H9 (cell line): ENCODE measurements at regions not wholly inside any gene's neighbourhood (a gene's known extent, or its start where the extent isn't known, plus 50 kb on each side); places are given as distances from the start of the nearest gene placed in this dataset.

Experiments used
- DNase-seq: peaks from one replicate; pipeline ENCODE4 v3.0.0-alpha.2; 2017
- H2AFZ ChIP-seq: one replicate; pipeline ENCODE4 v1.6.1; 2013; ENCODE audit warnings: mild to moderate bottlenecking, low read length, control low read depth, moderate library complexity
- H2AK5ac ChIP-seq: 2 replicates; pipeline ENCODE4 v1.6.1; 2013; ENCODE audit warnings: low read length, control low read depth, mixed read lengths; ENCODE audit not compliant: insufficient read length
- H2BK120ac ChIP-seq: one replicate; pipeline ENCODE4 v1.6.1; 2013; ENCODE audit warnings: low read depth, mild to moderate bottlenecking, low read length, control low read depth, inconsistent platforms; ENCODE audit not compliant: poor library complexity, severe bottlenecking
- H2BK12ac ChIP-seq: 2 replicates; pipeline ENCODE4 v1.6.1; 2013; ENCODE audit warnings: low read length, control low read depth, mixed read lengths, low read depth; ENCODE audit not compliant: insufficient read length
- H2BK15ac ChIP-seq: 2 replicates; pipeline ENCODE4 v1.6.1; 2013; ENCODE audit warnings: low read depth, low read length, control low read depth
- H2BK20ac ChIP-seq: one replicate; pipeline ENCODE4 v1.6.1; 2013; ENCODE audit warnings: low read depth, mild to moderate bottlenecking, low read length, control low read depth, inconsistent platforms; ENCODE audit not compliant: poor library complexity, severe bottlenecking
- H2BK5ac ChIP-seq: 2 replicates; pipeline ENCODE4 v1.6.1; 2013; ENCODE audit warnings: low read length, control low read depth, mixed read lengths; ENCODE audit not compliant: insufficient read length
- H3K14ac ChIP-seq: 2 replicates; pipeline ENCODE4 v1.6.1; 2013; ENCODE audit warnings: low read length, control low read depth; ENCODE audit not compliant: insufficient read depth
- H3K18ac ChIP-seq: 2 replicates; pipeline ENCODE4 v1.6.1; 2013; ENCODE audit warnings: low read depth, mild to moderate bottlenecking, mixed read lengths, low read length, control low read depth; ENCODE audit not compliant: insufficient read length
- H3K23ac ChIP-seq: 2 replicates; pipeline ENCODE4 v1.6.1; 2013; ENCODE audit warnings: low read length, control low read depth, mixed read lengths, low read depth; ENCODE audit not compliant: insufficient read length
- H3K23me2 ChIP-seq: 2 replicates; pipeline ENCODE4 v1.6.1; 2013; ENCODE audit warnings: low read depth, mild to moderate bottlenecking, mixed read lengths, low read length, control low read depth; ENCODE audit not compliant: insufficient read length, poor library complexity, severe bottlenecking
- H3K27ac ChIP-seq: 2 replicates; pipeline ENCODE4 v1.5.1; 2013; ENCODE audit warnings: low read length, control low read depth, mixed read lengths, low read depth; ENCODE audit not compliant: insufficient read length
- H3K27me3 ChIP-seq: 2 replicates; pipeline ENCODE4 v1.6.1; 2013; ENCODE audit warnings: low read length, control low read depth, inconsistent platforms; ENCODE audit not compliant: insufficient read depth
- H3K4ac ChIP-seq: 2 replicates; pipeline ENCODE4 v1.6.1; 2013; ENCODE audit warnings: low read depth, mild to moderate bottlenecking, control low read depth, inconsistent platforms, low read length, moderate library complexity
- H3K4me1 ChIP-seq: 2 replicates; pipeline ENCODE4 v1.6.1; 2013; ENCODE audit warnings: low read length, control low read depth, inconsistent platforms; ENCODE audit not compliant: insufficient read depth
- H3K4me2 ChIP-seq: 2 replicates; pipeline ENCODE4 v1.6.1; 2013; ENCODE audit warnings: low read length, control low read depth, mixed read lengths; ENCODE audit not compliant: insufficient read length, insufficient read depth
- H3K56ac ChIP-seq: 2 replicates; pipeline ENCODE4 v1.6.1; 2013; ENCODE audit warnings: low read depth, mild to moderate bottlenecking, mixed read lengths, low read length, control low read depth; ENCODE audit not compliant: insufficient read length
- H3K79me1 ChIP-seq: 2 replicates; pipeline ENCODE4 v1.6.1; 2013; ENCODE audit warnings: low read depth, mild to moderate bottlenecking, moderate library complexity, low read length, control low read depth, inconsistent platforms; ENCODE audit not compliant: insufficient read depth, poor library complexity, severe bottlenecking
- H3K79me2 ChIP-seq: 2 replicates; pipeline ENCODE4 v1.6.1; 2013; ENCODE audit warnings: low read length, control low read depth, inconsistent platforms; ENCODE audit not compliant: insufficient read depth
- H3K9ac ChIP-seq: 2 replicates; pipeline ENCODE4 v1.6.1; 2013; ENCODE audit warnings: low read length, control low read depth, mixed read lengths; ENCODE audit not compliant: insufficient read length; ENCODE audit errors: extremely low read depth
- H3K9me3 ChIP-seq: one replicate; pipeline ENCODE4 v1.6.1; 2013; ENCODE audit warnings: low read depth, low read length, inconsistent platforms; ENCODE audit not compliant: control insufficient read depth
- H3T11ph ChIP-seq: one replicate; pipeline ENCODE4 v1.6.1; 2013; ENCODE audit warnings: mild to moderate bottlenecking, low read length, control low read depth, inconsistent platforms
- H4K20me1 ChIP-seq: one replicate; pipeline ENCODE4 v1.6.1; 2013; ENCODE audit not compliant: control insufficient read depth, insufficient read length, insufficient read depth
- H4K5ac ChIP-seq: 2 replicates; pipeline ENCODE4 v1.6.1; 2013; ENCODE audit warnings: low read depth, mild to moderate bottlenecking, mixed read lengths, low read length, control low read depth; ENCODE audit not compliant: insufficient read length
- H4K8ac ChIP-seq: replicated peaks from 2 replicates; pipeline ENCODE4 v1.6.1; 2013; ENCODE audit warnings: low read length, control low read depth, mixed read lengths, low read depth; ENCODE audit not compliant: insufficient read length
- H4K91ac ChIP-seq: 2 replicates; pipeline ENCODE4 v1.6.1; 2013; ENCODE audit warnings: low read depth, mild to moderate bottlenecking, moderate library complexity, mixed read lengths, low read length, control low read depth; ENCODE audit not compliant: insufficient read length
- H3K27ac Mint-ChIP-seq, 3 experiments: 2 replicates in 2 of 3; 3 replicates in 1 of 3; pipeline ENCODE4 v1.8.0; 2020 to 2021; ENCODE audit warnings: mixed read lengths in 3 of 3, mild to moderate bottlenecking in 1 of 3, moderate library complexity in 1 of 3
- H3K27me3 Mint-ChIP-seq: 2 replicates; pipeline ENCODE4 v1.8.0; 2021; ENCODE audit warnings: low read depth, mild to moderate bottlenecking, moderate library complexity, mixed read lengths
- H3K36me3 Mint-ChIP-seq, 3 experiments: 2 replicates in 2 of 3; 3 replicates in 1 of 3; pipeline ENCODE4 v1.8.0; 2020 to 2021; ENCODE audit warnings: low read depth in 3 of 3, mixed read lengths in 3 of 3; ENCODE audit not compliant: insufficient read depth in 1 of 3
- H3K4me1 Mint-ChIP-seq, 2 experiments: 2 replicates each; pipeline ENCODE4 v1.8.0; 2020; ENCODE audit warnings: mixed read lengths in 2 of 2
- H3K4me3 Mint-ChIP-seq, 2 experiments: 2 replicates in 1 of 2; 3 replicates in 1 of 2; pipeline ENCODE4 v1.8.0; 2020 to 2021; ENCODE audit warnings: mild to moderate bottlenecking in 2 of 2, mixed read lengths in 2 of 2, moderate library complexity in 1 of 2
- H3K9me3 Mint-ChIP-seq, 2 experiments: 2 replicates in 1 of 2; 3 replicates in 1 of 2; pipeline ENCODE4 v1.8.0; 2020; ENCODE audit warnings: mild to moderate bottlenecking in 2 of 2, mixed read lengths in 2 of 2, moderate library complexity in 1 of 2
- CTCF ChIP-seq: fragments of 200-600 bp; sonication (generic); conservative IDR thresholded peaks from 3 replicates; pipeline ENCODE4 v1.8.0; 2021; ENCODE audit warnings: antibody characterized with exemption, mild to moderate bottlenecking
- WGBS: extraction: QIAGEN DNeasy Blood & Tissue Kit; methylation state at CpG from one replicate; pipeline ENCODE4 v1.1.7; 2013; ENCODE audit warnings: missing lambda C conversion rate, low lambda C conversion rate, mixed read lengths; ENCODE audit not compliant: insufficient read length; ENCODE audit errors: extremely low coverage; 5-methylcytosine and 5-hydroxymethylcytosine counted together

DNA sequence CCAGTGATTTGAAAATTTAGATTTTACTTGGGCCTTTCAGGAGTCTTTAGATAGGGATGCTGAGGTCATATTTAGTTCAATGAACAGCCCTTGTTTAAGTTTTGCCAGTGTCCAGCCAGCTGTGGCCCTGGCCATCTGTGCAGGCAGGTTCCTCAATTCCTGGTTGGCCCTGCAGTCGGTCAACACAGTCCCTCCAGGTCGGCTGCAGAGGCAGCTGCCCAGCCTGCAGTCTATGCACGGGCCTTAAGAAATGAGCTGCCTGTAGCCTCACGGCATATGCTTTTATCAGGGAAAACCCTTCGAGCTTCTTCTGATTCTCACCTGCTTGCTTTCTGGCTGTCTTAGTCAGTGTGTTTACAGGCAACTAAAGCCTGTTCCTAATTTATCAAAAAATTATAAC, 199.2 kb upstream of the TPM1 start:
- no peak overlapping the region for H2BK5ac ChIP-seq
- H3K9ac ChIP-seq = no peak overlapping the region
- H3K9me3 ChIP-seq = no peaks in the 10 kb centered on the region
- no peak overlapping the region for H3K23ac ChIP-seq
- no peak overlapping the region for H3K18ac ChIP-seq
- H3K4ac ChIP-seq = no peak overlapping the region
- H3K27ac ChIP-seq = no peak overlapping the region
- peaks cover 5% of the 10 kb centered on the region; the same call in 1 of the 2 replicates for H3K4me1 ChIP-seq
- H4K8ac ChIP-seq = no peak overlapping the region
- WGBS = no CpG with 5 or more reads among the region's 5 CpGs
- H3K14ac ChIP-seq = no peak overlapping the region
- Mint-ChIP-seq H3K4me1 (peaks cover 34 to 40% of the 10 kb centered on the region in 2 experiments), H3K27me3 (no peaks in the 10 kb centered on the region; the same call in 1 of the 2 replicates), H3K9me3 (no peaks in the 10 kb centered on the region), H3K27ac (no peak overlapping the region; a peak in 1 of 7 replicates), H3K4me3 (no peak overlapping the region), H3K36me3 (peaks cover 6 to 7% (median 7%) of the 10 kb centered on the region in 3 experiments; a peak in 5 of 7 replicates)
- H3K27me3 ChIP-seq = no peaks in the 10 kb centered on the region
- H3T11ph ChIP-seq = no peak overlapping the region
- H2BK20ac ChIP-seq = no peak overlapping the region
- no peaks in the 10 kb centered on the region for H3K79me1 ChIP-seq
- H4K91ac ChIP-seq = no peak overlapping the region
- H4K5ac ChIP-seq = no peak overlapping the region
- no peaks in the 10 kb centered on the region for H4K20me1 ChIP-seq
- no peak overlapping the region for H2BK15ac ChIP-seq
- no peak overlapping the region for H3K4me2 ChIP-seq
- no peak for TF ChIP-seq CTCF
- no peak for DNase-seq
- no peak overlapping the region for H2AFZ ChIP-seq
- no peak overlapping the region for H2BK120ac ChIP-seq
- no peaks in the 10 kb centered on the region for H3K23me2 ChIP-seq
- H3K56ac ChIP-seq = no peak overlapping the region
- H3K79me2 ChIP-seq = no peaks in the 10 kb centered on the region
- H2AK5ac ChIP-seq = no peak overlapping the region
- H2BK12ac ChIP-seq = no peak overlapping the region
